Heart left ventricle (tissue), 13 donors: ENCODE measurements at regions not wholly inside any gene's neighbourhood (a gene's known extent, or its start where the extent isn't known, plus 50 kb on each side); places are given as distances from the start of the nearest gene placed in this dataset.

ENCODE experiments used
- CTCF ChIP-seq, 12 donors: fragments of 200-600 bp; sonication (generic) in 4 of 12; IDR thresholded peaks; one replicate each; pipeline versions ENCODE4 v1.5.0 to v1.8.0; 2018 to 2022; ENCODE audit warnings: antibody characterized with exemption in 12 of 12, mild to moderate bottlenecking in 5 of 12
- POLR2A ChIP-seq, 2 donors: fragments of 450-650 bp; IDR thresholded peaks; one replicate each; pipeline ENCODE4 v1.6.1; 2017; ENCODE audit warnings: antibody characterized with exemption in 2 of 2, mild to moderate bottlenecking in 2 of 2, moderate library complexity in 2 of 2
- donor health status: ischemic (EF 13 %, LVEDD 7.1; RV severe dilation, severe dysfunction).
- donor health status: DM: no; HTN: yes; CAD: no.
- donor health status: DM: no; HTN: no; CAD: no.
- donor health status: ischemic (EF 25% LVEDD 6.9; RV normal size, moderate dysfunction).
- donor health status: ischemic (EF 25% LVEDD 5.7; RV mildly dilated, moderate dysfunction).
- donor health status: ischemic (EF 35%, LVEDD 5.7; RV mildly dilated, moderate dysfunction).
- donor health status: nonischemic (EF 11% LVEDD 7.7; RV severe dilation, severe dysfunction).
- donor health status: DM: yes; HTN: yes; CAD: no.
- donor health status: PGD.
- donor health status: ischemic (EF 29% LVEDD 5.4; RV normal size, mild dysfunction).
- donor health status: nonischemic (EF 23%, LVEDD 6.1; RV moderate dilation, normal function).

- no peak for TF ChIP-seq CTCF (IDR thresholded peaks at IDR 0.05)
- no peak for TF ChIP-seq POLR2A (IDR thresholded peaks at IDR 0.05)
Observed at GRCh38 chr13:70814684-70815083, 706.4 kb upstream of the KLHL1 start.
